ENCODE measurements at regions not wholly inside any gene's neighbourhood (a gene's known extent, or its start where the extent isn't known, plus 50 kb on each side); places are given as distances from the start of the nearest gene placed in this dataset.

- no peak for DNase-seq (ENCODE audit: extremely low read depth, low read depth)
- TF ChIP-seq, protein P1, sequence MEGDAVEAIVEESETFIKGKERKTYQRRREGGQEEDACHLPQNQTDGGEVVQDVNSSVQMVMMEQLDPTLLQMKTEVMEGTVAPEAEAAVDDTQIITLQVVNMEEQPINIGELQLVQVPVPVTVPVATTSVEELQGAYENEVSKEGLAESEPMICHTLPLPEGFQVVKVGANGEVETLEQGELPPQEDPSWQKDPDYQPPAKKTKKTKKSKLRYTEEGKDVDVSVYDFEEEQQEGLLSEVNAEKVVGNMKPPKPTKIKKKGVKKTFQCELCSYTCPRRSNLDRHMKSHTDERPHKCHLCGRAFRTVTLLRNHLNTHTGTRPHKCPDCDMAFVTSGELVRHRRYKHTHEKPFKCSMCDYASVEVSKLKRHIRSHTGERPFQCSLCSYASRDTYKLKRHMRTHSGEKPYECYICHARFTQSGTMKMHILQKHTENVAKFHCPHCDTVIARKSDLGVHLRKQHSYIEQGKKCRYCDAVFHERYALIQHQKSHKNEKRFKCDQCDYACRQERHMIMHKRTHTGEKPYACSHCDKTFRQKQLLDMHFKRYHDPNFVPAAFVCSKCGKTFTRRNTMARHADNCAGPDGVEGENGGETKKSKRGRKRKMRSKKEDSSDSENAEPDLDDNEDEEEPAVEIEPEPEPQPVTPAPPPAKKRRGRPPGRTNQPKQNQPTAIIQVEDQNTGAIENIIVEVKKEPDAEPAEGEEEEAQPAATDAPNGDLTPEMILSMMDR (IDR thresholded peaks at IDR 0.05; ENCODE audit: low read depth, low read length, missing control alignments): no peak
- H3K4me3 ChIP-seq (replicated peaks; ENCODE audit: low read depth, low read length): no peak overlapping the region
These were observed 398.9 kb downstream of the ACTL7B start for GRCh38 chr9:108456903-108457302.

GRCh38 chr9:108445431-108446071 is 410.2 kb downstream of the ACTL7B start:
- no peak for DNase-seq (ENCODE audit: extremely low read depth, low read depth)
- no peak overlapping the region for H3K4me3 ChIP-seq (replicated peaks; ENCODE audit: low read depth, low read length)
- TF ChIP-seq, protein P1 (IDR thresholded peaks at IDR 0.05; ENCODE audit: low read depth, low read length, missing control alignments): no peak

DNA sequence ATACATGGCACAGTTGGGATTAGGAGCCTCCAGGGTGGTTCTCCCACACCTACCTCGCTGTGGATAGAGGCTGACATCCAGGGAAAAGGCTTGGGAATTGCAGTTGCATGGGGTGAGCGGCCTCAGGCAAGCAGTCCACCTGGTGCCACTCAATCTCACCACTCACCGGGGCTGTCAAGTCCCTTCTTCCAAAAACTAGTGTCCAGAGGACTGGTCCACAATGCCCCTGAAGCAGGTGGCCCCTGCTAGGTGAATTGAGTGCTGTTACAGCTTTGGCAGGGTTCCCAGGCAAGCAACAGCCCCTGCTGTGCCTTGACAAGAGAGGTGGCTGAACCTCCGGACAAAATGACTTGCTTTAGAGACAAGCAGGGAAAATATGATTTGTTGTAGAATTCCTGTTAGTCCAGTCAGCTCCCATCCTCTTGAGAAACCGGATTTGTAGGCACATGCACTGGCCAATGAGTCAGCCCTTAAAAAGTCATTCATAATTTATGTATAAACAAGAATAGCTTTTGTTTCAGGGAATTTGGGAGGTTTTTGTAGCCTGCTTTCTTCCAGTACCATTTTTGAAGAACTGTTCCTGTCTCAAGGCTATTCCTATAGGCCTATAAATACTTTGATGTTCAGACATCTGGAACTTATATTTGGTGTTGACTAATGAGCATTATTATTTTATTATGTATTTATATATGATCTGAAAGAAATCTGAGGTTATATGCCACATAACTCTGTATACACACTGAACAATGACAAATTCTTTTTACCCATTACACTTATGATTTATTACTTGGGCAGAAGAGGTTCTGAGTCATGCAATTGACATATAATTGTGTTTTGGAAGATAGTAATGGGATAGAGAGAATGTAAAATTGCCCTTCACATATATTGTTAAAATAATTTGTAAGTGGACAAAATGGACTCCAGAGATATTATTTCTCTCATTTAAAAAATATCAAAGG is 411.1 kb downstream of the ACTL7B start:
- TF ChIP-seq, protein P1 (IDR thresholded peaks at IDR 0.05; ENCODE audit: low read depth, low read length, missing control alignments): no peak
- peak; percentile 95 for DNase-seq (ENCODE audit: extremely low read depth, low read depth)
- H3K4me3 ChIP-seq (replicated peaks; ENCODE audit: low read depth, low read length): peak overlapping the region; percentile 19

- TF ChIP-seq, protein P1 (IDR thresholded peaks at IDR 0.05; ENCODE audit: low read depth, low read length, missing control alignments): no peak
- DNase-seq (ENCODE audit: extremely low read depth, low read depth): peak; percentile 52
- H3K4me3 ChIP-seq (replicated peaks; ENCODE audit: low read depth, low read length): peak overlapping the region; percentile 19
These were observed 412.0 kb downstream of the ACTL7B start for GRCh38 chr9:108443741-108444140.

- DNase-seq (ENCODE audit: extremely low read depth, low read depth): peak; percentile 81
- no peak overlapping the region for H3K4me3 ChIP-seq (replicated peaks; ENCODE audit: low read depth, low read length)
These were observed 412.7 kb downstream of the ACTL7B start for GRCh38 chr9:108443019-108443633.

GRCh38 chr9:108442627-108443018 is 413.2 kb downstream of the ACTL7B start:
- no peak for DNase-seq (ENCODE audit: extremely low read depth, low read depth)
- no peak overlapping the region for H3K4me3 ChIP-seq (replicated peaks; ENCODE audit: low read depth, low read length)
- TF ChIP-seq, protein P1 (IDR thresholded peaks at IDR 0.05; ENCODE audit: low read depth, low read length, missing control alignments): no peak

More at GRCh38 chr9:108443019-108443633, 412.7 kb downstream of the ACTL7B start:
- TF ChIP-seq, protein P1 (IDR thresholded peaks at IDR 0.05; ENCODE audit: low read depth, low read length, missing control alignments): no peak

Measured in HFF-Myc (cell line).